Coronary artery (tissue), 2 donors: ENCODE measurements at regions not wholly inside any gene's neighbourhood (a gene's known extent, or its start where the extent isn't known, plus 50 kb on each side); places are given as distances from the start of the nearest gene placed in this dataset.
A peak's percentile ranks its signal among the peaks of the same experiment; 100 is the strongest.
"Not testable (repeated sequence)": the region's sequence is repeated elsewhere in the genome, so short reads cannot be mapped to it uniquely, and the experiment has no call there.

Experiments used
- DNase-seq: peaks from one replicate; pipeline ENCODE4 v3.0.0-alpha.2; 2017; ENCODE audit warnings: low spot score
- H3K27ac ChIP-seq, 2 donors: fragments of 200-600 bp; sonication (generic); one replicate each; pipeline ENCODE4 v1.5.1; 2016 to 2019
- H3K4me3 ChIP-seq: fragments of 200-600 bp; sonication (generic); 2 replicates; pipeline ENCODE4 v1.5.1; 2016; ENCODE audit warnings: mild to moderate bottlenecking, moderate library complexity

DNA sequence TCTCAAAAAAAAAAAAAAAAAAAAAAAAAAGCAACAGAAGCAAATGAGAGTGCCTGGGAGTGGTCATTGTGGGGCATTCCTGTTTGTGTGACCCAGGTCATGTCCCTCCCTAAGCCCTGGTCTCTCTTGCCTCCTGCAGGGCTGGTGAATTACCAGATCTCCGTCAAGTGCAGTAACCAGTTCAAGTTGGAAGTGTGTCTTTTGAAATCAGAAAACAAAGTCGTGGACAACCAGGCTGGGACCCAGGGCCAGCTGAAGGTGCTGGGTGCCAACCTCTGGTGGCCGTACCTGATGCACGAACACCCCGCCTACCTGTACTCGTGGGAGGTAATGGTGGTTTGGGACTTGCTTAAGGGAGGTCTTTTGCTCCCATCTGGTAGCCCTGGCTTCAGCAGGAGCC is 1362.0 kb downstream of the CDH12 start:
- H3K4me3 ChIP-seq, DNase-seq, H3K27ac ChIP-seq: not testable (repeated sequence)

DNA sequence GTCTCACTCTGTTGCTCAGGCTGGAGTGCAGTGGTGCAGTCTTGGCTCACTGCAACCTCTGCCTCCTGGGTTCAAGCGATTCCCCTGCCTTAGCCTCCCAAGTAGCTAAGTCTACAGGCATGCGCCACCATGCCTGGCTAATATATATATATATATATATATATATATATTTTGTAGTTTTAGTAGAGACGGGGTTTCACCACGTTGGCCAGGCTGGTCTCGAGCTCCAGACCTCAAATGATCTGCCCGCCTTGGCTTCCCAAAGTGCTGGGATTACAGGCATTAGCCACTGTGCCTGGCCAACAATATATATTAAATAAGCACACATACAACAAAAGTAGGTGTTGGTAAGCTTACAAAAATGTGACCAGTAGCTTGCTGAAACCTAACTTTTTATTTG is 1364.3 kb downstream of the CDH12 start:
- H3K27ac ChIP-seq, DNase-seq, H3K4me3 ChIP-seq: not testable (repeated sequence)

DNA sequence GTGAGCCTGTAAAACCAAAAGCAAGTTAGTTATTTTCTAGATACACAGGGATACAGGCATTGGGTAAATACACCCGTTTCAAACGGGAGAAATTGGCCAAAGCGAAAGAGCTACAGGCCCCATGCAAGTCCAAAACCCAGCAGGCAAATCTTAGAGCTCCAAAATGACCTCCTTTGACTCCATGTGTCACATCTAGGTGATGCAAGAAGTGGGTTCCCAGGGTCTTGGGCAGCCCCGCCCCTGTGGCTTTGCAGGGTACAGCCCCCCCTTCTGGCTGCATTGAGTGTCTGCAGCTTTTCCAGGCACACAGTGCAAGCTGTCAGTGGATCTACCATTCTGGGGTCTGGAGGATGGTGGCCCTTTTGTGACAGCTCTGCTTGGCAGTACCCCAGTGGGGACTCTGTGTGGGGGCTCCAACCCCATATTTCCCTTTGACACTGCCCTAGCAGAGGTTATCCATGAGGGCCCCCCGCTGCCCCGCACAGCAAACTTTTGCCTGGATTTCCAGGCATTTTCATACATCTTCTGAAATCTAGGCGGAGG is 1367.6 kb downstream of the CDH12 start:
- not testable (repeated sequence) for H3K4me3 ChIP-seq, H3K27ac ChIP-seq
- DNase-seq = peak; percentile 66

DNA sequence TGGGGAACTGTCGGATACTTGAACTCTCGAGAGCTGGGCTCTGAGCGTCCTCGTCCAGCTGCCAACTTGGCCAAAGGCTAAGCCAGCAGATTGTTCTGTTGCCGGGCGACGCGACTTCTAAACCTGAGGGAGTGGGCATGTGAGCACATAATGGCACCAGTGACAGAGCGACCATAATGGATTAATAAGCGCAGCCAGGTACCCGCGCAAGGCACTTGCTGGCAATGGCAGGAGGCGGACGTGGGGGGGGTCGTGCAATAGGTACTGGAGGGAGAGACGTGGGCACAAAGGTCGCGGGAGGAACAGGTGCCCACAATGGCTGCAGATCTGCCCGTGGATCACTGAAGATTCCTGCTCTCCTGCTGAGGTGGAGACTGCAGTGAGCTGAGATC is 1368.7 kb downstream of the CDH12 start:
- not testable (repeated sequence) for H3K4me3 ChIP-seq, DNase-seq, H3K27ac ChIP-seq

DNA sequence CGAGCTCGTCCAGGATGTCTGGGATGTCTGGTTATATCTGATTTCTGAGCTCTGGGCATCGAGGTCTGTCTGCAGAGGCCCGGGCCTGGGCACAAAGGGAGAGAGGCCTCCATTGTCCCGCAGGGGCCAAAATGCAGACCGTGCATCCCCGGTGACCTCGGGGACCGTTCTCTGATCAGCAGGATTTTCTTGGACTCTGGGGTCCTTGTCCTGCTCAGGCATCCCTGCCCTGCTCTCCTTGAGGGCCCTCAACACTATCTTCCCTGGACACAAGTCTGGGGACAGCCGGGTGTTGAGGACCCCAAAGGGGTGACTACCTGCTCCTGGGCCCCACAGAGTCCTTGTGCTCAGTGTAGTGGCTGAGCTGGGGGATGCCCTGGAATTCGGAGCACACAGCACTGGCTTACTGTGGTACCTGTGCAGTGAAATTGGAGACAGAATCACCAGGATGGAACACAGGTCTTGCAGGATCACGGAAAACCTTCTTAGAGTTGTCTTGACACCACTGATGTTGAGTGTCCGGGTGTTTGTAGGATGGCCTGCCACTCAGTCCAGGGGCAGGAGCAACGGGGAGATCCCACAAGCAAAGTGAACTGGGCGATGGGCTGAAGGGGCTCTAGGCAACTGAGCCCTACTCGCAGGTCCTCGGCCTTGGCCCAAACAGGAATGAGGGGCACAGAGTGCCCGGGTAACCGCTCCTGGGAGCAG is 1369.2 kb downstream of the CDH12 start:
- DNase-seq, H3K27ac ChIP-seq, H3K4me3 ChIP-seq: not testable (repeated sequence)

DNA sequence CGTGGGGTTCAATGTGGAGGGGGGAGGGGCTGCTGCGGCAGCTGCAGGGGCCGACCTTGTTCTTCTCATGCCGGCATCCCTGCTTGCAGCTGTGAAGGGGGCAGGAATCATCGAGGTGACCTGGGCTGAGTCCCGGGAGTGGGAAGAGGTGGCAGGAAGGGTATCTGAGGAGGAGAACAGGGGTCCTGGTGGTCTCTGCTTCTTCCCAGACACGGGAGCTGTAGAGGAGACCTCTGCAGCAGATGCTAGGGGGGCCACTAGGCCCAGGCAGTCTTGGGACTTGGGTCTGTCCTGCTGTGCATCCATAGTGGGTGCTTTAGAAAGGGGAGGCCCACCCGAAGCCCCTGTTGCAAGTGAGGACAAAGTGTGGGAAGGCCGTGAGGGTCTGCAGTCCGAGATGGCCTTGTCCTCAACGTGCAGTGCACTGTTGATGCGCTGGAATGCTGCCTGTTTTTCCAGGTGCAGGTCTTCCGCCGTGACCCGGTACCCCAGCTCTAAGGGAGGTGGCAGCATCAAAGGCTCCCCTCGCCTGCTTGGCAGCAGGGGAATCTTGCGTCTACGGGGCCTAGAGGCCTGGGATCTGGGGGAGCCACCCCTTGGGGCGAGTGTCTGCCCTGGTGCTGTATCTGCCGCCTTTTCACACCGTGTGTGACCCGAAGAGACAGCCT is 1370.0 kb downstream of the CDH12 start:
- not testable (repeated sequence) for H3K27ac ChIP-seq, DNase-seq, H3K4me3 ChIP-seq

DNA sequence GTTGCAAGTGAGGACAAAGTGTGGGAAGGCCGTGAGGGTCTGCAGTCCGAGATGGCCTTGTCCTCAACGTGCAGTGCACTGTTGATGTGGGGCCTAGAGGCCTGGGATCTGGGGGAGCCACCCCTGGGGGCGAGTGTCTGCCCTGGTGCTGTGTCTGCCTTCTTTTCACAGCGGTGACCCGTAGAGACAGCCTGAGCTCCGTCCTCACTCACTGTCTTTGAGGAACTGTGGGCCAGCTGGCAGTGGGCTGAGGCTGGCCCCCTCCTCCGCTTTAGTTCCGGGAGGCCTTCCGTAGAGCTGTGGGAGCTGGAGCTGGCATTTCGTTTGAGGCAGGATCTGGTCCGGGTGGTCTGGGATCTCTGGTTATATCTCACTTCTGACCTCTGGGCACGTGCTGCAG is 1370.6 kb downstream of the CDH12 start:
- DNase-seq, H3K27ac ChIP-seq, H3K4me3 ChIP-seq: not testable (repeated sequence)

DNA sequence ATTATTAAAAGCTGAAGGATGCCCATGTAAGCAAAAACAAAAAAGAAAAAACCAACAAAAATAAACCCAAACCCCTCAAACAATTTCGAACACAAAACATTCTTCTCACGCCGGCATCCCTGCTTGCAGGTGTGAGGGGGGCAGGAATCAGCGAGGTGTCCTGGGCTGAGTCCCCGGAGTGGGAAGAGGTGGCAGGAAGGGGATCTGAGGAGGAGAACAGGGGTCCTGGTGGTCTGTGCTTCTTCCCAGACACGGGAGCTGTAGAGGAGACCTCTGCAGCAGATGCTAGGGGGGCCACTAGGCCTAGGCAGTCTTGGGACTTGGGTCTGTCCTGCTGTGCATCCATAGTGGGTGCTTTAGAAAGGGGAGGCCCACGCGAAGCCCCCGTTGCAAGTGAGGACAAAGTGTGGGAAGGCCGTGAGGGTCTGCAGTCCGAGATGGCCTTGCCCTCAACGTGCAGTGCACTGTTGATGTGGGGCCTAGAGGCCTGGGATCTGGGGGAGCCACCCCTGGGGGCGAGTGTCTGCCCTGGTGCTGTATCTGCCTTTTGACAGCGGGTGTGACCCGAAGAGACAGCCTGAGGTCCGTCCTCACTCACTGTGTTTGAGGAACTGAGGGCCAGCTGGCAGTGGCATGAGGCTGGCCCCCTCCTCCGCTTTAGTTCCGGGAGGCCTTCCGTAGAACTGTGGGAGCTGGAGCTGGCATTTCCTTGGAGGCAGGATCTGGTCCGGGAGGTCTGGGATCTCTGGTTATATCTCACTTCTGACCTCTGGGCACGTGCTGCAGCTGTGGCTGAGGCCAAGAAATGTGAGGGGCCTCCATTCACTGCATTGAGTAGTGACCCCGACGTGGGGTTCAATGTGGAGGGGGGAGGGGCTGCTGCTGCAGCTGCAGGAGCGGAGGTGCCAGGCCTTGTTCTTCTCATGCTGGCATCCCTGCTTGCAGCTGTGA is 1371.5 kb downstream of the CDH12 start:
- not testable (repeated sequence) for H3K4me3 ChIP-seq, H3K27ac ChIP-seq
- peak; percentile 71 for DNase-seq

DNA sequence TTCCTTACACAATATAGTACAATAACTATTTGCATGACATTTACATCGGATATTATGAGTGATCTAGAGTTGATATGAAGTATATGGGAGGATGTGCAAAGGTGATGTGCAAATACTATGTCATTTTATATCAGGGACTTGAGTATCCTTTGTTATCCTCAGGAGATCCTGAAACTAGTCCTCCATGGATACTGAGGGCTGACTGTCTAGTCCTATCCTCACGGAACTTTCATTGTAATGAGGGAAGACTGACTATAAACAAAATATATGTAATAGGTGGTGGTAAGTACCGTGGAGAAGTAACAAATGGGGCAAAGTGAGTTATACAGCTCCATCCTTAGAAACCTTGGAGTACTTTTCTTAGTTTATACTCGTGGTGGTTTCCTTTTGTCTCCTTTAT is 1373.1 kb downstream of the CDH12 start:
- not testable (repeated sequence) for DNase-seq, H3K4me3 ChIP-seq, H3K27ac ChIP-seq

DNA sequence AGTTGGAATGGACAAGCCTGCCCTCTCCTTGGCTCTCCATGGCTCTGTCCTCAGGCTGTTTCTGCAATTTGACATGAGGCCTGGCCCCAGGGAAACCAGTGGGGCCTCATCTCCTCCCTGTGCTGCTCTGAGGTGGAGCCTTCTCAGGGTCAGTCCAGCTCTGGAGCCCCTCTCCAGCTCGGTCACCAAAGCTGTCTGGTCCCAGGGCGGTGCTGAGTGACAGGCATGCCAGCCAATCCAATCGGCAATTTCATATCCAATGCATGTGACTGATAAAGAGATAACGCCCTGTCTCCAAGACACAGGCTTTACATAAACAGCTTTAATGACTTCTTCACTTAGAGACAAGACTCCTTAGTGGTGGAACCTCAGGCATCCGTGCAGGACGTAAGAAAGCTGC is 1379.2 kb downstream of the CDH12 start:
- H3K27ac ChIP-seq, H3K4me3 ChIP-seq, DNase-seq: not testable (repeated sequence)

DNA sequence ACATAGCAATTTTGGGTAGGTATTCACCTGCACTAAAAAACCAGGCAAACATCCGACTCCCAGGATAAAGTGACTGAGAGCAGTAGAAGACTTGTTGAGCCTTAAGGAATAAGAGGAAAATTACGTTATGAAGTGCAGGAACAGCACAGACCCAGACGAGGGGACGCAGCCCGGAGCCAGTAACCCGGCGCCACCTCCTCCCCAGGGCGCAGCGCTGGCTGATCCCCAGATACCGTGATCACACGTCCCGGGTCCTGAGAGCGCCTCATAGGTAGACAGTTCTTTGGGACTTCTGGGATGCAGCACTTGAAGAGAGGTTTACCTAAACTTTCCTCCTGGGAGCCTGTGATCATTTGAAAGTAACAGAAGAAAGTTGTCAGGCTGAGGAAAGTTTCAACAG is 1379.7 kb downstream of the CDH12 start:
- H3K27ac ChIP-seq, DNase-seq, H3K4me3 ChIP-seq: not testable (repeated sequence)

DNA sequence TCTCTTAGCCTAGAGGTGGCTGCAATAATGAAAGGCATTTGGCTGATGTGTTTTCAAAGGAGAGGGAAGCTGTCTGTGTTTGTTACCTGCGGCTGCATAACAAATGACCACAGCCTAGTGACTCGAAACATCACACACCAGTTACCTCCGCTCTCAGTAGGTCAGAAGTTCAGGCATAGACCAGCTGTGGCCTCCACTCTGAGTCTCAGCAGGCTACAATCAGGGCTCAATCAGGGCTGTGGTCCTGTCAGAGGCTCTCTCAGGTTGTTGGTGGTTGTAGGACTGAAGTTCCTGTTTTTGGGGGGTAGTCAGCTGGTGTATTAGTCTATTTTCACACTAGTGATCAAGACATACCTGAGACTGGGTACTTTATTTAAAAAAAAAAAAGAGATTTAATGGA is 1381.5 kb downstream of the CDH12 start:
- DNase-seq, H3K4me3 ChIP-seq: not testable (repeated sequence)

DNA sequence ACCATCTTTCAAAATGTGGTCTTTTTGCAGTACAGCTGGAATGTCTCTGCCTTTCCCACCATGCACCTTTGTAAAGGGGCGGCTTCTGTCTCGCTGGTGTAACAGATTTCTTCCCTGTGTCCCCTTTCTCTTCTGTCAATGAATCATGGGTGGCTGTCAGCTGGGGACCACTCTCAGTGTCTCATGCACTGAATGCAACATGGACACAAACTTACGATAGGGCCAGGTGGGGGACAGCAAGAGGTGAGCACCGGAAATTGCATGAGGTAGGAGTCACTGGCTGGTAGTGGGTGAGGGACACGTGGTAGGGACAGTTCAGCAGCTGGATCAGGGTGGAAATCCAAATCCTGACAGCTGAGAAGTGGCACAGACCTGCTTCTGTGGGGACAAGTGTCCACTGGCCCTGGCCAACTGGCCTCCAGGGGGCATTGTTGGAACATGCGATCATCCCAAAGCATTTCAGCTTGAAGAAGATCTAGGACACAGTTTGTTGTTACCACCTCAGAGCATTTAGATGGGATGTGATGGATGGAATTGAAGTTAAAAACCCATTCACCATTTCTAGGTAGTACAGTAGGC is 1383.5 kb downstream of the CDH12 start:
- not testable (repeated sequence) for H3K4me3 ChIP-seq, H3K27ac ChIP-seq, DNase-seq

More for the DNA sequence above, 1381.5 kb downstream of the CDH12 start:
- not testable (repeated sequence) for H3K27ac ChIP-seq

DNA sequence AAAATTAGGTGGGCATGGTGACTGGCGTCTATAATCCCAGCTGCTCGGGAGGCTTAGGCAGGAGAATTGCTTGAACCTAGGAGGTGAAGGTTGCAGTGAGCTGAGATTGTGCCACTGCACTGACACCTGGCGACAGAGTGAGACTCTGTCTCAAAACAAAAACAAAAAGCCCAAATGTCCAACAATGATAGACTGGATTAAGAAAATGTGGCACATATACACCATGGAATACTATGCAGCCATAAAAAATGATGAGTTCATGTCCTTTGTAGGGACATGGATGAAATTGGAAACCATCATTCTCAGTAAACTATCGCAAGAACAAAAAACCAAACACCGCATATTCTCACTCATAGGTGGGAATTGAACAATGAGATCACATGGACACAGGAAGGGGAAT is 1385.6 kb downstream of the CDH12 start:
- H3K27ac ChIP-seq, H3K4me3 ChIP-seq, DNase-seq: not testable (repeated sequence)

DNA sequence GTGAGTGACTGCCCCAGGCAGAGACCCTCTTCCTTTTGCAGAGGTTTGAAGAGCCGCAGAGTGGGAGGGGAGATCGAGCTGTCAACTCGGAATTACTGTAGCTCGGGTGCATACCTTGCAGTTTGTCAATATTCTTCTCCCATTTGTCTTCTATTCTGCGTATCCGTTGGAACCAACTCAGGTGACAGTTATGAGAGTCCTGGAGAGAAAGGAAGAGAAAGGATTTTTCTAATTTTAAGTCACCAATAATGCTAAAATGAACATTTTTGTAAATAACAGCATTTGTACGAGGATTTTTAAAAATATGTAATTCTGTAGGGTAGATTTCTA is 1393.4 kb downstream of the CDH12 start:
- Histone ChIP-seq H3K27ac (peak overlapping the region; percentile 46 to 75), H3K4me3 (peak overlapping the region; percentile 87)
- DNase-seq = not testable (repeated sequence)
